GM12872 (cell line): ENCODE measurements at regions not wholly inside any gene's neighbourhood (a gene's known extent, or its start where the extent isn't known, plus 50 kb on each side); places are given as distances from the start of the nearest gene placed in this dataset.

Source experiments
- CTCF ChIP-seq: IDR thresholded peaks from 3 replicates; pipeline ENCODE4 v1.5.1; 2011; ENCODE audit warnings: low read depth, mild to moderate bottlenecking, low read length, moderate library complexity; ENCODE audit not compliant: insufficient read depth

GRCh38 chr9:18146329-18146728 lies 327.6 kb upstream of the ADAMTSL1 start:
- TF ChIP-seq CTCF = no peak

GRCh38 chr9:18149471-18150011 lies 324.4 kb upstream of the ADAMTSL1 start:
- no peak for TF ChIP-seq CTCF

GRCh38 chr9:18154661-18155060 lies 319.3 kb upstream of the ADAMTSL1 start:
- TF ChIP-seq CTCF = no peak

- TF ChIP-seq CTCF = no peak
These were observed 314.7 kb upstream of the ADAMTSL1 start for GRCh38 chr9:18159254-18159653.

- no peak for TF ChIP-seq CTCF
These were observed 310.8 kb upstream of the ADAMTSL1 start for GRCh38 chr9:18163146-18163545.

GRCh38 chr9:18167733-18168132 lies 306.2 kb upstream of the ADAMTSL1 start:
- TF ChIP-seq CTCF = no peak

GRCh38 chr9:18173923-18174322 lies 300.0 kb upstream of the ADAMTSL1 start:
- no peak for TF ChIP-seq CTCF

GRCh38 chr9:18182636-18183035 lies 291.3 kb upstream of the ADAMTSL1 start:
- TF ChIP-seq CTCF = no peak
